Middle frontal gyrus (tissue), 1 donor: ENCODE measurements at regions not wholly inside any gene's neighbourhood (a gene's known extent, or its start where the extent isn't known, plus 50 kb on each side); places are given as distances from the start of the nearest gene placed in this dataset.
"Not testable (repeated sequence)": the region's sequence is repeated elsewhere in the genome, so short reads cannot be mapped to it uniquely, and the experiment has no call there.

Experiments used
- DNase-seq: peaks from one replicate; pipeline ENCODE4 v3.0.0-alpha.2; 2015; ENCODE audit warnings: low spot score; ENCODE audit errors: extremely low spot score

- no peak for DNase-seq
These were observed 283.4 kb downstream of the DAD1 start for GRCh38 chr14:22305607-22306006.

- no peak for DNase-seq
These were observed 284.7 kb downstream of the DAD1 start for GRCh38 chr14:22304326-22304725.

- DNase-seq, result no peak
These were observed 285.3 kb downstream of the DAD1 start for GRCh38 chr14:22303589-22304195.

GRCh38 chr14:22300646-22301045 is 288.4 kb downstream of the DAD1 start:
- no peak for DNase-seq

- DNase-seq, result no peak
These were observed 291.6 kb downstream of the DAD1 start for GRCh38 chr14:22297376-22297775.

GRCh38 chr14:22296722-22297121 is 292.3 kb downstream of the DAD1 start:
- no peak for DNase-seq

GRCh38 chr14:22296088-22296487 is 292.9 kb downstream of the DAD1 start:
- no peak for DNase-seq

GRCh38 chr14:22291406-22291805 is 297.6 kb downstream of the DAD1 start:
- DNase-seq, result no peak

GRCh38 chr14:22289570-22289969 is 299.5 kb downstream of the DAD1 start:
- no peak for DNase-seq

- no peak for DNase-seq
These were observed 303.0 kb downstream of the DAD1 start for GRCh38 chr14:22285991-22286390.

- DNase-seq, result no peak
These were observed 306.1 kb downstream of the DAD1 start for GRCh38 chr14:22282949-22283348.

- DNase-seq, result no peak
These were observed 306.6 kb downstream of the DAD1 start for GRCh38 chr14:22282417-22282816.

- not testable (repeated sequence) for DNase-seq
These were observed 307.6 kb downstream of the DAD1 start for GRCh38 chr14:22281447-22281874.

GRCh38 chr14:22280497-22281316 is 308.3 kb downstream of the DAD1 start:
- DNase-seq, result no peak

GRCh38 chr14:22276913-22277816 is 311.9 kb downstream of the DAD1 start:
- no peak for DNase-seq

GRCh38 chr14:22271838-22272799 is 316.9 kb downstream of the DAD1 start:
- no peak for DNase-seq

- no peak for DNase-seq
These were observed 320.1 kb downstream of the DAD1 start for GRCh38 chr14:22268875-22269274.

- DNase-seq, result no peak
These were observed 322.3 kb downstream of the DAD1 start for GRCh38 chr14:22266683-22267082.

- DNase-seq, result no peak
These were observed 322.9 kb downstream of the DAD1 start for GRCh38 chr14:22266142-22266442.

GRCh38 chr14:22265319-22266141 is 323.5 kb downstream of the DAD1 start:
- no peak for DNase-seq
